SK-N-SH (cell line): ENCODE measurements at regions not wholly inside any gene's neighbourhood (a gene's known extent, or its start where the extent isn't known, plus 50 kb on each side); places are given as distances from the start of the nearest gene placed in this dataset.

Source experiments
- CTCF ChIP-seq: fragments of 200-600 bp; sonication (generic); IDR thresholded peaks from 2 replicates; pipeline ENCODE4 v1.6.1; 2017; ENCODE audit warnings: antibody characterized with exemption, mild to moderate bottlenecking, moderate library complexity
- FOXM1 ChIP-seq: IDR thresholded peaks from 2 replicates; pipeline ENCODE4 v1.4.0; 2012; ENCODE audit warnings: low read depth, mild to moderate bottlenecking
- GATA2 ChIP-seq: sonication (generic); formaldehyde crosslinking; IDR thresholded peaks from 2 replicates; pipeline ENCODE4 v1.5.0; 2020; ENCODE audit warnings: mild to moderate bottlenecking, missing genetic modification reagents
- JUND ChIP-seq: IDR thresholded peaks from 2 replicates; pipeline ENCODE4 v1.4.0; 2012
- NRF1 ChIP-seq: IDR thresholded peaks from 2 replicates; pipeline ENCODE4 v1.6.1; 2012; ENCODE audit warnings: low read depth, mild to moderate bottlenecking, low read length
- POLR2AphosphoS5 ChIP-seq: IDR thresholded peaks from 2 replicates; pipeline ENCODE4 v1.6.1; 2012; ENCODE audit warnings: low read depth, low read length
- RAD21 ChIP-seq: IDR thresholded peaks from 2 replicates; pipeline ENCODE4 v1.6.1; 2012; ENCODE audit warnings: mild to moderate bottlenecking, low read length
- RCOR1 ChIP-seq: fragments of 150-350 bp; IDR thresholded peaks from 2 replicates; pipeline ENCODE4 v1.6.1; 2017; ENCODE audit warnings: antibody characterized with exemption, low read length
- RFX5 ChIP-seq: IDR thresholded peaks from 2 replicates; pipeline ENCODE4 v1.6.1; 2012; ENCODE audit warnings: mild to moderate bottlenecking, improper control_type of control experiment, low read length
- SMC3 ChIP-seq: IDR thresholded peaks from 2 replicates; pipeline ENCODE4 v1.6.1; 2012; ENCODE audit warnings: low read depth, low read length, improper control_type of control experiment
- TF ChIP-seq, protein P1 (sequence below): IDR thresholded peaks from 2 replicates; pipeline ENCODE4 v1.4.0; 2012; ENCODE audit warnings: low read depth

DNA sequence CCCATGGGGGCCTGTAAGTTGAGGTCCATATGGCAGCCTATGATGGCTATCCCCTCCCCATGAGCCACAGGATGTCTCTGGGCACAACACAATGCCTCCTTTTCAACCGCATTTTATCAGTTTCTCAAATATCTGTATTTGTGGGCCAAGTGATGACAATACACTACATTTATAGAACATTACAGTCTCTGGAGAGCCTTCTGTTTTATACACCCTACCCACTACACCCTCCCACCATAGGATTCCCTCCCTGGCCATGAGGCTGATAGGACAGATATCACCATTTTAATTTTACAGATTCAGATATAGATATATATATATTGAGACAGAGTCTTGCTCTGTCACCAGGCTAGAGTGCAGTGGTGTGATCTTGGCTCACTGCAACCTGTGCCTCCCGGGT is 236.8 kb downstream of the ENC1 start:
- no peak for TF ChIP-seq RAD21
- TF ChIP-seq NRF1: no peak
- no peak for TF ChIP-seq JUND
- no peak for TF ChIP-seq CTCF
- no peak for TF ChIP-seq POLR2AphosphoS5
- TF ChIP-seq, protein P1, sequence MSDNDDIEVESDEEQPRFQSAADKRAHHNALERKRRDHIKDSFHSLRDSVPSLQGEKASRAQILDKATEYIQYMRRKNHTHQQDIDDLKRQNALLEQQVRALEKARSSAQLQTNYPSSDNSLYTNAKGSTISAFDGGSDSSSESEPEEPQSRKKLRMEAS: no peak
- no peak for TF ChIP-seq GATA2 (CRISPR knock-in tag)
- no peak for TF ChIP-seq RFX5
- no peak for TF ChIP-seq RCOR1
- TF ChIP-seq SMC3: no peak
- no peak for TF ChIP-seq FOXM1
